Activated CD8-positive, alpha-beta memory T cell treated with anti-CD3 and anti-CD28 coated beads, Interleukin-2, amount 50 U/mL, for 48 hours (primary cell): ENCODE measurements at regions not wholly inside any gene's neighbourhood (a gene's known extent, or its start where the extent isn't known, plus 50 kb on each side); places are given as distances from the start of the nearest gene placed in this dataset.
"Not testable (repeated sequence)": the region's sequence is repeated elsewhere in the genome, so short reads cannot be mapped to it uniquely, and the experiment has no call there.

Experiments used
- DNase-seq: peaks from one replicate; pipeline ENCODE4 v3.0.0-alpha.2; 2020

DNA sequence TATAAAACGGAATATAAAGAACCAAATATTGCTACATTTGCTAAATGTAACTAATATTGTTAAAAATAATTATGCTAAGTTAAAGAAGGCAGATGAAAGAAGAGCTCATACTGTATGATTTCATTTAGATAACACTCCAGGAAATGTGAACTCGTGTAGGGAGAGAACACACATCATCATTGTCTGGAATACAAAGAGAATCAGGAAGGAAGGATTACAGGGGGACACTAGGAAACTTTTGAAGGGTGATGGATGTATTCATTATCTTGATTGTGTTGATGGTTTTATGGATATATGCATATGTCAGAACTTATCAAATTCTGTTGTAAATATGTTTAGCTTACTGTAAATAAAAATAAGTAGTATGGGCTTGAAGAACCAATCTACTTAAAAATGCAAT is 104.1 kb upstream of the TRIB2 start:
- DNase-seq = no peak

DNA sequence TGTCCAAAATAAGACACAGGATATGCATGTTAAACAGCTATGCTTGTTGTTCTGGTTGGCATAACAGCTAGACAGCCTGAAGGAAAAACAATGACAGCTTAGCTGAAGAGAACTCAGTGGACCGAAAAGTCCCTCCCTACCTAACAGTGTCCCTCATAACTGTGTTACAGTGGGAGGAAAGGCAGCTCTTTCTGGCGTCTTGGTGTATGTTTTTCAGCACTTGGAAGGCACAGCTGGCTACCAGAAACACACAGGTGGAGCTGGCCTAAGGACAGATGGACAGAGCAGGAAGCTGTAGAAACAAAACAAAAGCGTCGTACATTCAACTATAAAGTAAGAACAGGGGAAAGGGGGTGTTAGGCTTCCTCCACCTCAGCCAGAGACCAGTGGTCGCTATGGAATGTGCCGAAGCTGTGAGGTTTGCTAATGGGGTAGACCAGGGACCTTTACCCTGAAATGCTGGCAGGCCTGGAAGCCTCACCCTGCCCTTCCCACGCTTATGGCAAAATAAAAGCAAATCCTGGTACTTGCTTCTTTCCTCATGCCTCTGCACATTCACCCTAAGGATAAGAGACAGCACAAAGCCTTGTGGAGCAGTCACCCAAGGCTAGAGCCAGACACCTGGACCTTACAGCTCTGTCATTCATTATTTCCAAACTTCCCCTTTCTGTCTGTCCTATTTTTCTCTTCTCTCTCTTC is 103.5 kb upstream of the TRIB2 start:
- no peak for DNase-seq

DNA sequence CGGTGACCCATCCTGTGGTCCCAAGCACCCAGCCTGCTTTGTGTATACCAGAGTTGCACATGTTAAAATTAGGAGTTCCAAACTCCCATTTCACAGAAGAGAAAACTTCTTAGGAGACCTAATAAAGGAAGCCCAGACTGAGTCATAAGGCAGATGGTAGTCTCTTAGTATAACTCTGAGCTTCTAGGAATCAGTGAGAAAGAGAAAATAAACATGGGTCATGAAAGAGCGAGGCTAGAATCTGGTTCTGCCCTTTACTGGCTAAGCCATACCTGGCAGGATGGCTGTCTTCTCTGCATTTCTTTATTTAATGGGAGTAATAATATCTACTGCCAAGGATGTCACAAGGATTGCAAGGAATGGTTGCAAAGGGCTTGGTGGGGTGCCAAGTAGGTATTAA is 101.2 kb upstream of the TRIB2 start:
- no peak for DNase-seq

DNA sequence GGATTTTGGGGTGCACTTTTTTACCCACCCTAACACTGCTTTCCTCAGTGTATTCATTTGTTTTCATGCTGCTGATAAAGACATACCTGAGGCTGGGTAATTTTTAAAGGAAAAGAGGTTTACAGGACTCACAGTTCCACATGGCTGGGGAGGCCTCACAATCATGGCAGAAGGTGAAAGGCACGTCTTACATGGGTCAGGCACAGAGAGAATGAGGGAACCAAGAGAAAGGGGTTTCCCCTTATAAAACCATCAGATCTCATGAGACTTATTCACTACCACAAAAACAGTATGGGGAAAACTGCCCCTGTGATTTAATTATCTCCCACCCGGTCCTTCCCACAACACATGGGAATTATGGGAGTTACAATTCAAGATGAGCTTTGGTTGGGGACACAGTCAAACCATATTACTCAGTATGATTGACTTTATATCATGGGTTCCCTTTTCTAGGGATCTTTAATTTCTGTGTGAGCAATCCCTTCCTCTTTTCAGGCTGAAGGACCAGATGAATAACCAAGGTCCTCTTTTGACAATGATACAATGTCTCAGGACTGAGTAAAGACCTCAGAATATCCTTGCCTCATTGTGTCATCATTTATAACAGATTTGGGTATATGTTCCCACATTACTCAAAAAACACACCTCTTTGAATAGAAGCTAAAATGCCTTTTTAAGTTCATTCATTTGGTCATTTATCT is 100.1 kb upstream of the TRIB2 start:
- no peak for DNase-seq

DNA sequence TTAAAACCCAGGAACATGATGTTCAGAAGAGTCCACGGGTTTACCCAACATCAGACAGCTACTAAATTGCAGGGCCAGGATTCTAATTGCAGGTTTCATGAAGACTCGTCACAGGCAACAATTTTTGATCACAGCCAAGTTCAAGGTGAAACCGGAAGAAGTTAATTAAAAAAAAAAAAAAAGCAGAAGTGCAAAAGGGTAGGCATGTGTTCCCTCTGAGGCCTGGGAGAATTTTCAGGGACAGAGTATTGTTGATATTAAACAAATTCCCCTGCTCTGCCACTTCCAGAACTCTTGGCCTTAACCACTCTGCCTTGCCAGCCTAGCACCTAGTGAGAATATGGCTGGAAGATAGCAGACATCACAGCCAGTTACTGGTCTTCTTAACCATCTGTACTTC is 99.4 kb upstream of the TRIB2 start:
- no peak for DNase-seq

DNA sequence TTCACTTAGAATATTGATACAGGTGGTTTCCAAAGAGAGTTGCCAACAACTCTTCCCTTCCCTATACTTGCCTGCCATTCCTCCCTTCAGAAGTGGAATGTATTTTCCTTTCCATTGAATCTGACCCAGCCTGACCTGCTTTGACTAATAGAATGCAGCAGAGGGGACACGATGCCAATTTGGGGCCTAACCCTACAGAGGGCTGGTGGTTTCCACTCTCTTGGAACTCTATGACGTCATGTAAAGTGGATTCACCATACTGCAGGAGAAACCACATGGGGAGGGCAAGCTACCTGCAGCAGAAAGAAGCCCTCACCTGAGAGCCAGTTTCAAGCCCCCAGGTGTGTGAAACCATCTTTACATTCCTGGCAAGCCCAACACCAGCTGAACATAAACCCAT is 98.9 kb upstream of the TRIB2 start:
- no peak for DNase-seq

DNA sequence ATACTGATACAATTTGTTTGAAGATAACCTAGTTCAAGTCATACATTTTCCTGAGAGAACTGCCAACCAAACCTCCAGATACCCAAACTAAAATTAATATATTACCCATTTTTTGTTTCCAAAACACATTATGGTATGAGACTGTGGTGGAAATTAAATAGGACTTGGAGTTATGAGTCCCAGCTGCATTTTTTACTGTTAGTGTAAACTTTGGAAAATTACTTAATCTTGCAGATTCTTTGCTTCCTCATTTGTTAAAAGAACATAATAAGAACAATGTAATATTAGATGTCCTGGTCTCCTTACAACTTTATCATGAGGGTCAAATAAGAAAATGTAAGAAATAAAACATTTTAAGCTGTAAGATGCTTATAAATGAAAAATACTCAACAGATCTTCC is 98.2 kb upstream of the TRIB2 start:
- no peak for DNase-seq

DNA sequence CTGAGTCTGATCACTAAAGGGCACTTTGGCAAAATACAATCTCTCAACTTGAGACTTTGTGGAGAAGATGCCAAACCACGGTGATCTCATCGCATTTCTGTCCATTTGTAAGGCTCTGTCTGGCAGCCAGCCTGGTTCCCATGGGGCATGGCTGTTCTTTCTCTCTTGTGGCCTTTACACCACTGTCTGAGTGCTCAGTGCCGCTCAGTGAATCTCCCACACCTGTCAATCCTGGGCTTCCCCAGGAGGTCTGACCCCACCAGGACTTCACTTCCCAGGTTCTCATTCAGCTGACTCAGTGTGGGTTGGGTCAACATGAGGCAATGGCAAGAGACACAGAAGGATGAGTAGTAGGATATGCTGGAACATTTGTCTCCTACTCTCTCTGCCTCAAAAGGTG is 96.8 kb upstream of the TRIB2 start:
- DNase-seq = no peak

DNA sequence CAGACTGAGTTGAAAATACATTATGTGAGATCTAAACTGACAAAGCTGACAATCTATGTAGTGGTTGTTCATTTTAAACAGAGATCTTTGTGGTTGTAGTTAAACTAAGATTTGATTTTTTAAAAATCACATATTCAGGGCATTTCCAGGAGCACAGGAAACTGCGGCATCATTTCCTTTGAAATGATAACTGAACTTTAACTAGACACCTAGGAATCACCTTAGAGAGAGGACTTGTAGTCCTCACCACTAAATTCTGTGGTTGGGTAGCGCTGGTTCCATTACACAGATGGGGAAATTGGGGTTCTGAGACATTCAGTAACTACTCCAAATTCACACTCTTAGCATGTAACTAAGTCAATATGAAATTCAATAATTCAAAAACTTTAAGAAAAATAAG is 96.0 kb upstream of the TRIB2 start:
- no peak for DNase-seq

DNA sequence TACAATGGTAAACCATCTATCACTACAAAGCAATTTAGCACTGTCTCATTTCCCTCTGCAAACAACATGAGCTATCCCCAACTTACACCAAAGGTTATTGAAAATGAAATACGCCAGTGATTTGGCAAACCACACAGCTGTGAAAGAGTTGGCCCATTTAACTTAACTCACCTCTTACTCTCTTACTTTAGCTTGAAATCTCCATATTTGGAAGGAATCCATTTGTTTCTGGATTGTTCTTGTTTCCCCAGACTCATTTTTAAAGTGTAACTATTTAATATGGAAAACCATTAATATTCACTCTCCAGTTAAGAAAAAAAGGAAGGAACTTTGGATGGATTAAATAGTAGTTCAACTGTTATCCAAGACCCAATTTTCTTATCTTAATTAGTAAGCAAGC is 93.7 kb upstream of the TRIB2 start:
- no peak for DNase-seq

DNA sequence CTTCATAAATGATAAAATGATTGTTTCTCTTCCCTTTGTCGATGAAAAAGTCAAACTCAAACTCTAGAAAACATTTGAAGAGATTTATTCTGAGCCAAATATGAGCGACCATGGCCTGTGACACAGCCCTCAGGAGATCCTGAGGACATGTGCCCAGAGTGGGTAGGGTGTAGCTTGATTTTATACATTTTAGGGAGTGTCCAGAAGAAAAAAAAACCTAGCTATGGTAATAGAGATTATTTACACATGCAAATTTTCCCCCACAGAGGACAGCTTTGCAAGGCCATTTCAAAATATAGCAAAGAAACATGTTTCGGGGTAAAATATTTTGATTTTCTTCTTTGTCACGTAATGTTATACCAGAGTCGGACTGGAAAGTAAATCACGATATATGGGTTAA is 92.4 kb upstream of the TRIB2 start:
- DNase-seq = no peak

DNA sequence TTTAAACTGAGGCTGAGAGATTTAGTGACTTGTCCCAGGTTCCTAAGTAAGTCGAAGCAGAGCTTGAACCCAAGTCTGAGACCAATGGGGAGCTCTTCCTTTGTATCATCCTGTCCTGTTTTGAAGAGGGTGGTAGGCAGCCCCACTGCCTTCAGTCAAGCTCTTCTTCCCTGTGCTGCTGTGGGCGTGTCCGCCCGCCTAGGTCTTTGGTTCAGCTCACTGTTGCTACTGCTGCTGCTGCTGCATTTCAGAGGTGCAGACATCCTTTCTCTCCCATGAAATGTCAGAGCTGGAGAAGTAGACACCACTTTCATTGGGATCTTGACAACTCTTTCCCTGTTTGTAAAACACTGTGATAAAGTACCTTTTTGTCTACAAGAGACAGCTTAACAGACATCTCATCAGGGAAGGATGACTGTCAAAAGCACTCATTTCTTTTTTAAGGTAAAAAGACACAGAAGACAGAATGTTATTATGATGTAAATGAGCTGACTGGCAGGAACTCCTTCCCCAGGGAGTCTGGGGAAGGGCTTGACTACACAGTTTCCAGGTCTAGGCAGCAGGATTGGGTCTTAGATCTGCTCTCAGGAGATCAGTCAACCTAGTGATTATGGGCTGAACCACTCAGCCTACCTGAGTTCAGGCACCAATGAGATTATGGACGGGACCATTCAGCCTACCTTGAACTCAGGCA is 91.7 kb upstream of the TRIB2 start:
- no peak for DNase-seq

DNA sequence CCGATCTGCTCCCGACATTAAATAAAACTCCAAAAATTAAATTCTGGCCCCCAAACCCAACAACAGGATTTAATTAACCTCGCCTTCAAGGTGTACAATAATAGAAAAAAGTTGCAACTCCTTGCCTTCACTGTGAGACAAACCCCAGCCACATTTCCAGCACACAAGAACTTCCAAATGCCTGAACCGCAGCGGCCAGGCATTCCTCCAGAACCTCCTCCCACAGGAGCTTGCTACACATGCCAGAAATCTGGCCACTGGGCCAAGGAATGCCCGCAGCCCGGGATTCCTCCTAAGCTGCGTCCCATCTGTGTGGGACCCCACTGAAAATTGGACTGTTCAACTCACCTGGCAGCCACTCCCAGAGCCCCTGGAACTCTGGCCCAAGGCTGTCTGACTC is 88.2 kb upstream of the TRIB2 start:
- not testable (repeated sequence) for DNase-seq

DNA sequence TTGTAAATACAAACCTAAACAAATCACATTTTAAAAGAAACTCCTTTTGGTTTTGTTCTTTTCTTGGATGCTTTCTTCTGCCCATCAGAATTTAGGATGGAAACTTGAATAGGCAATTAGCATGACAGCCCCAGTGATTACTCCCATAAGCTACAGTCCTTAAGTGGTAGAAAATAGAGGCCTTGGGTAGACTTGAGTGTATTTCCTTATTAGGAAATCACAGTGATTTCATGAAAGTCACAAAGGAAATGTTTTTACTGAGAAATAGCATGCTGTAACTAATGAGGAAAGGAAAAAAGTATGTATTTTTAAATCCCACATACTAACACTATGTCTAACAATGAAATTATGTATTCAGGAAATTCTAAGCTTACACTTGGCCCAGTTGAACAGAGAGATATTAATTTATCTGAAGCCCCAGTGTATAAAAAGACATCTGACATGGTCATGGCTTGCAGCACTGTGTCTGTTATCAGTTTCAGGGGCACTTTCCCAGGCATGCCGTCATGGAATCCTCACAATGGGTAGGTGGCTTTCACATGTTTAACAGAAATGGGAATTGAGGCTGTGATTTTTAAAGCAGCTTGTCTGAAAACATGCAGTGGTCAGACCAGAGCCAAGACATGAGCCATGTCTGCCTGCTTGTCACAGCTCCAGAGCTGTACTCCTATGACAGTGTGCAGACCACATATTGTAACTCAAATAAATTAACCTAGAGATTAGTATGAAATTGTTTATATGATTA is 79.7 kb upstream of the TRIB2 start:
- no peak for DNase-seq

DNA sequence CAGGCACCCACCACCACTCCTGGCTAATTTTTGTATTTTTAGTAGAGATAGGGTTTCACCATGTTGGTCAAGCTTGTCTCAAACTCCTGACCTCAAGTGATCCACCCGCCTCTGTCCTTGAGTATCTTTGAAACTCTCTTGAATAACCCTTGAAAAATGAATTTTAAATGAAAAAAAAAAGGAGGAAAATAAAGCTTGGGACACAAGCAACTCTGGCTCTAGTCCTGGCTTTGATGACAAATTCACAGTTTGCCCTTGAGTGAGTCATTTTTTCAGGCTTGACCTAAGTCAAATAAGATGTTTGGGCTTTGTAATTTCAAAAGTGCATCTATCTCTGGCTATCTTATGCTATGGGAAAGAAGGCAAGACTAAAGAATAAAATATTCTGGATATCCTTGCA is 79.0 kb upstream of the TRIB2 start:
- no peak for DNase-seq

DNA sequence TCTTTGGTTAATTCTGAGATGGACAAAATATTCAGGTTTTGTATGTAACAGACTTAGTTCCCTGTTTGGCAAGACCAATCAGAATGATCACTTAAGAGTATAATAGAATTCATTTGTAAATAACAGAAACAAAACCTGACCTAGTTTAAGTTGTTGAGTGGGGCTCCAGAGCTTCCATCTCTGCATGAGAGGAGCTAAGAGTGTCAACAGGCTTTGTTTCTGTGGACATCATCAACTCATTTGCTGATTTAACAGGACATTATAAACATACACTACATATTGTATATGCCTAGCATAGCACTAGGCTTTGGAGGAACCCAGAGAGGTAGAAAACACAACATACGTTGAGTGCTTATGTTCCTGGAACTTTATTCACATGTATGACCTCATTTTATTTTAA is 75.3 kb upstream of the TRIB2 start:
- no peak for DNase-seq

DNA sequence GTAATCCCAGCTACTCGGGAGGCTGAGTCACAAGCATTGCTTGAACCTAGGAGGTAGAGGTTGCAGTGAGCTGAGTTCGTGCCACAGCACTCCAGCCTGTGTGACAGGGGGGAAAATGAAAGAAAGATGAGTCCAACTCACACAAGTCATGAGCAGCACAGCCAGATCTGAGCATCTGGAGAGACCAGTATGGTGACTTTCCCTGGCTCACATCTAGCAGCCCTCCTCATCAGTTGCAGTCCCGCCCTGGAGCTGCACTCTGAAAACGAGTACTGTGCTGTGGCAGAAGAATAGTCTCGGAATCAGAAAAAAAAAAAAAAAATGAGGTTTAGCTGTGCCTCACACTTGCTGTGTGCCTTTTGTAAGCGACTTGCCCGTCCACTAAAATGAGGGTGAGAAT is 74.4 kb upstream of the TRIB2 start:
- no peak for DNase-seq

DNA sequence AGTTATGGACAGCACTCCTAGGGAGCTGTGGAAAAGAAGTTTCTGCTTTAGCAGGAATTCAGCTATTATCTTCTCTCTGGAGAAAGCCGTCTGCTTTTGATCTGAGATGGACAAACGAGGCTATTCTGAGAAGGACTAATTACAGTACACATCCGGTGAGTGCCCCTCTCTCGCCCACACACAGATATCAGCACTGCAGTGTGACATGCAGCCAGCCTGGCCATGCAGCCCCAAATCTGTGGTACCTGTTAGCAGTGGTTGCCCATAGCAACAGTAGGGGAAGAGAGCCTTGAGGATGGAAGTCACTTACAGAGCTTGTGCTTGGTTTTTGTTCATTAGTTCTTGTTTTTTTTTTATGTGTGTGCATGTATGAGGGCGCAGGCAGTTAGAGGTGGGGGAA is 73.9 kb upstream of the TRIB2 start:
- no peak for DNase-seq

DNA sequence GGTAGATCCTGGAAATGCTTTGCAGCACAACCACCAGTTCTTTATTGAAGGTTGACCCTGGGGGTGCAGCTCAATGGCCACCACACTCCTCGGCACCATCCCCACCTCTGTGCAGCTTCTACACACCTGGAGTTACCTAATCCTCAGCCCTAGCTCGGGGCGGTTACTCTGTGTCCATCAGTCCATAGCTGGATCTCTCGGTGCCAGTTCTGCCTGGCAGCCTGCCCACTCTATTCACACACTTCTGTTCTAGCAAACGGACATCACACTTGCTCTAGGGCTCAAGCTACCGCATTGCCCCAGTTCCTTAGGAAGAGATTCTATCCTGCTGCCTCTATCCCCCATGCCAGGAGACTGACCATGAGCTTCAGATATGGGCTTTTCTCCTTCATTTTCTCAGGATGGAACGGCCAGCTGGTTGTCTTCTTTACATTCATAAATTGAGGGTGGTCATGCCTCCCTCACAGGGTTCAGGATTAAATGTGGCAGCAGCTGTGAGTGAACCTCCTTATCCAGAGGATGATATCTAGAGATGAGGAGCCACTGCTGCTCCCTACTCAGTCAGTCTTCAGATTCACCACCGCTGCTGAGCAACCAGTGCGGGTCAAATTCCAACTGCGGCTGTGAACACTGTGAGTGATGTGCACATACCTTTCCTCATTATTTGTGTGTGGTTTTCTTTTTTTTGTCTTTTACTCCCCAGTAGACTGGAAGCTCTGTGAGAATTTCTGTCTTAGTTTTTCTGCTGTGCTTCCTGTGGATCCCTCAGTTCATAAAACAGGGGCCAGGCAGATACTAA is 66.9 kb upstream of the TRIB2 start:
- DNase-seq = no peak

DNA sequence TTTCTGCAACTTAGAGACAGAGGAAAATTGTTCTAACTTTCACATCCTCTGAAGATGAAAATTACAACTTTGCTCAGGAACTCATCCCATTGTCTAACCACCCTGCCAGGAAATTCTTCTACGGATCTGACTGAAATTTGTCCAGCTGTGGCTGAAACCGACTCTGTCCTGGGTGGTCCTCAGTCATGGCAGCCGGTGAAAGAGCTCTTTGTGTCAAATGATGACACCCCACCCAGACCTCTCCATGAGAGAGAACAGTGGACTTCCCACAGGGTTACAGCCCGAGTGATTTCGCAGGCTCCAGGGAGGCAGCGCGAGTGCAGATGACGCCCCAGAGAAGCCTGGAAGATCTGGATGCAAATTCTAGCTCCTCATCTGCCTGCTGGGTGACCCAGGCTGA is 65.1 kb upstream of the TRIB2 start:
- DNase-seq = no peak

DNA sequence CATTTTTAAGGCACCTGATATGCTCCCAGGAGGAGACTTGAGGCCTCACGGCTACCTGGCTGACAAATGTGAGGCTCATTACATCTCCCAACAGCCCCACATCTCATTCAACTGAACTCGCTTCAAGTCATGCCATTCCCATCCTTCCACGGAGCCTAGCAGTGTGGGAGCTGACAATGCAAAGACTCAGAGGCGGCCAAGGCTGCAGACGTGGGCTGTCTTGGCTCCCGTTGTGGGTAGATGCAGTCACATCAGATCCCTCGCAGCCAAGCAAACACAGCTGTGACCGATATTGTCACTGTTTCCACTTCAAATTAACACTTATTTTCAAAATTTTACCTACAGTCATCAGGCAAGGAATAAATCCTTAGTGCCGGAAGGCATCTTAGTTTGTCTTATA is 64.0 kb upstream of the TRIB2 start:
- DNase-seq = no peak

DNA sequence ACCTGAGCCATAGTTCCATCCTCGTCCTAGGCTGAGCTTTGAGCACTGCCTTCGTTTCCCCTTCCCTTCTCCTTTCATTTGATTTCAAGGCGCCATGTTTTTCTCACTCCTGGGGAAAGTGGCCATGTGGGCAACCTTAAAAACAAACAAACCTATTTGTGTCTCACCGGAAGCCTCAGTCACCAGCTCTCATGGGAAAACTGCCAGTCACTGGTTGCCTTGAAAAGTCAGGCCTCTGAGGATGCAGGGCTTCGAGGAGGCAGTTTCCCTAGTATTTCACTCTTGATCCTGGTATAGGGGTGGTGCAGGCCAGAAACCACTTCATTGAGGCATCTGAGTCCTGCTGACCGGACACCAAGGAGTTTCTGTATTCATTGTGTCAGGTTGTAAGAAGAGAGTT is 59.2 kb upstream of the TRIB2 start:
- DNase-seq = no peak
